GM12874 (cell line): ENCODE measurements at regions not wholly inside any gene's neighbourhood (a gene's known extent, or its start where the extent isn't known, plus 50 kb on each side); places are given as distances from the start of the nearest gene placed in this dataset.

ENCODE experiments used
- TF ChIP-seq, protein P1 (sequence below): IDR thresholded peaks from 2 replicates; pipeline ENCODE4 v1.5.1; 2011; ENCODE audit warnings: low read depth, mild to moderate bottlenecking, control low read depth, low read length, moderate library complexity; ENCODE audit not compliant: insufficient read depth

- TF ChIP-seq, protein P1, sequence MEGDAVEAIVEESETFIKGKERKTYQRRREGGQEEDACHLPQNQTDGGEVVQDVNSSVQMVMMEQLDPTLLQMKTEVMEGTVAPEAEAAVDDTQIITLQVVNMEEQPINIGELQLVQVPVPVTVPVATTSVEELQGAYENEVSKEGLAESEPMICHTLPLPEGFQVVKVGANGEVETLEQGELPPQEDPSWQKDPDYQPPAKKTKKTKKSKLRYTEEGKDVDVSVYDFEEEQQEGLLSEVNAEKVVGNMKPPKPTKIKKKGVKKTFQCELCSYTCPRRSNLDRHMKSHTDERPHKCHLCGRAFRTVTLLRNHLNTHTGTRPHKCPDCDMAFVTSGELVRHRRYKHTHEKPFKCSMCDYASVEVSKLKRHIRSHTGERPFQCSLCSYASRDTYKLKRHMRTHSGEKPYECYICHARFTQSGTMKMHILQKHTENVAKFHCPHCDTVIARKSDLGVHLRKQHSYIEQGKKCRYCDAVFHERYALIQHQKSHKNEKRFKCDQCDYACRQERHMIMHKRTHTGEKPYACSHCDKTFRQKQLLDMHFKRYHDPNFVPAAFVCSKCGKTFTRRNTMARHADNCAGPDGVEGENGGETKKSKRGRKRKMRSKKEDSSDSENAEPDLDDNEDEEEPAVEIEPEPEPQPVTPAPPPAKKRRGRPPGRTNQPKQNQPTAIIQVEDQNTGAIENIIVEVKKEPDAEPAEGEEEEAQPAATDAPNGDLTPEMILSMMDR = no peak
These were observed 773.6 kb upstream of the SLC35B3 start for GRCh38 chr6:9208966-9209365.

DNA sequence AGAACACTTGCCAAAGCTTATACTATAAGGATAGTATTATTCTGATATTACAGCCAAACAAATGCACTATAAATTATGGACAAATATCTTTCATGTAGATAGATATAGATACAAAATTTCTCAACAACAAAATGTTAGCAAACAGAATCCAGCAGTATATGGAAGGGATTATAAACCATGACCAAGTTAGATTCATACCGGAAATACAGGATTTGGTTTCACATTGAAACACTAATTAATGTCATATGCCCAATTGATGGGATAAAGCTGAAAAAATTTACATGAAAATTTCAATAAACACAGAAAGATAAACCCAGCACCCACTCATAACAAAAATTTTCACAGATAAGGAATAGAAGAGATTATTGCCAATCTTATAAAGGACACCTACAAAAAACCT lies 770.3 kb upstream of the SLC35B3 start:
- TF ChIP-seq, protein P1 = no peak

DNA sequence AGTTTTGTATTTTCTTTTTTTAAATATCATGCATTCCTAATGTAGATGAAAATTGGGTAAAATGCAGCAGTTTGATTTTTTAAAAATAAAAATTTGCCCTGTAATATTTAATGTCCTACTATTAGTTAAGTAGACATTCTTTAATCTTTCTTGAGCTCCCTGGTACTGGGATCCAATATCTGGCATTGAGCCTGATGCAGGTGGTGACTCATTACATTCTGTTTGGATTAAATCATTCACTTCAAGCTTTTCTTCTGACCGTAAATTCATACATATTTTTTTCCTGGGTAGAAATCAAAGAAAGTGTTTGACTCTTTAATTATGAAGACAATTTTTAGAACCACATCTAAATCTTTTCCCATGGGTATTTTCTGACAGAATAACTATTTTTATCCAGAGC lies 768.8 kb upstream of the SLC35B3 start:
- TF ChIP-seq, protein P1 = no peak

DNA sequence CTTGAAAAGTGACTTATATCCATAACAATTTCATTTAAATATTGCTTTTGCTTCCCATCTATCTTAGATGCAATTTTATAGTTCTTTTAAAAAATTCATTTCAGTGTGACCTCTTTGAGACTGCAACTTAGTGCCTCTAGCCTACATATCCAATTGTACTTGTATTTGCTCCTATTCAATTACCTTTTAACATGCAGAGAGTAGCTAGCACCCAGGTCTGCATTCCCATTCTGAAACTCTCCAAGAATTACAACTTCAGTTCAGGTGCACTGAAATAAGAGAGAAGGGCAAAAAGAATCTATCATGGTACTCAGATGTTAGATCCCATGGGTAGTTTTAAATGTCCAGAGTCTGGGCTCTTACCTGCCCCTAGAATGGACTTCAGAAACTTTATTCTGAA lies 765.4 kb upstream of the SLC35B3 start:
- TF ChIP-seq, protein P1 = no peak

GRCh38 chr6:9197726-9198125 lies 762.4 kb upstream of the SLC35B3 start:
- TF ChIP-seq, protein P1 = no peak

GRCh38 chr6:9195322-9195721 lies 760.0 kb upstream of the SLC35B3 start:
- TF ChIP-seq, protein P1 = no peak

DNA sequence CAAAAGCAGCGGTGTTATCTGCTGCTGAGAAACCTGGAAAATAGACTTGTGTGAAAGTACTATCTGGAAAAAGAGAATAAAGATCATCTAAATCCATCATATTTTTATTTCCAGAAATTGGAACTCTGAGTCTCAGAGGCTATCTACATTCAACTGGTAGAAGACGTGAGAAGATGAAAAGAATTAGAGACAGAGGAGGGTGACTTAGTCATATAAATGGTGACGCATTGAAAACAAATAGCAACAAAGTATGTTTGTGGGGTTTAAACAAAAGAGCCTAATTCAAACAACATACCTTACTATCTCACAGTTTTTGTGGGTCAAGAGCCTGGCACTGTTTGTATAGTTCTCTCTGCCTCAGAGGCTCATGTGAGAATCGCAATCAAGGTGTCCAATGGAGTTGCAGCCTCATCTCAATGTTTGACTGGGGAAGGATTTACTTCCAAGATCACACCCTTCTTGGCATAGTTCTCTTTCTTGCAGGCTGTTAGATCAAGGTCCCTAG lies 757.1 kb upstream of the SLC35B3 start:
- TF ChIP-seq, protein P1 = no peak
